Ascending aorta (tissue), 2 donors: ENCODE measurements at regions not wholly inside any gene's neighbourhood (a gene's known extent, or its start where the extent isn't known, plus 50 kb on each side); places are given as distances from the start of the nearest gene placed in this dataset.

Source experiments
- DNase-seq, 2 donors: peaks; one replicate each; pipeline ENCODE4 v3.0.0-alpha.2; 2019; ENCODE audit warnings: low spot score in 2 of 2
- H3K27ac ChIP-seq, 2 donors: fragments of 200-600 bp; sonication (generic); one replicate each; pipeline ENCODE4 v1.5.1; 2016 to 2017; ENCODE audit warnings: mild to moderate bottlenecking in 1 of 2
- H3K27me3 ChIP-seq: fragments of 200-600 bp; sonication (generic); one replicate; pipeline ENCODE4 v1.5.1; 2017
- H3K36me3 ChIP-seq, 2 donors: fragments of 200-600 bp; sonication (generic); one replicate each; pipeline ENCODE4 v1.5.1; 2016
- H3K4me1 ChIP-seq, 2 donors: fragments of 200-600 bp; sonication (generic); one replicate each; pipeline ENCODE4 v1.5.1; 2016 to 2017; ENCODE audit warnings: mild to moderate bottlenecking in 1 of 2
- H3K4me3 ChIP-seq, 2 donors: fragments of 200-600 bp; sonication (generic); one replicate each; pipeline ENCODE4 v1.5.1; 2016 to 2017; ENCODE audit warnings: mild to moderate bottlenecking in 1 of 2
- H3K9me3 ChIP-seq, 2 donors: fragments of 200-600 bp; sonication (generic); one replicate each; pipeline ENCODE4 v1.5.1; 2016
- intact Hi-C: fragments of 100-400 bp; cut with DNase I; formaldehyde crosslinking; loops from one replicate; pipeline ENCODE4 v1.15.1; 2023
- TF ChIP-seq, protein P1 (sequence below), 3 experiments: fragments of 200-600 bp in 2 of 3; fragments of 450-650 bp in 1 of 3; sonication (generic) in 2 of 3; IDR thresholded peaks; one replicate each; pipeline ENCODE4 v1.5.1; 2016 to 2019; ENCODE audit warnings: antibody characterized with exemption in 3 of 3, mild to moderate bottlenecking in 1 of 3, moderate library complexity in 1 of 3

DNA sequence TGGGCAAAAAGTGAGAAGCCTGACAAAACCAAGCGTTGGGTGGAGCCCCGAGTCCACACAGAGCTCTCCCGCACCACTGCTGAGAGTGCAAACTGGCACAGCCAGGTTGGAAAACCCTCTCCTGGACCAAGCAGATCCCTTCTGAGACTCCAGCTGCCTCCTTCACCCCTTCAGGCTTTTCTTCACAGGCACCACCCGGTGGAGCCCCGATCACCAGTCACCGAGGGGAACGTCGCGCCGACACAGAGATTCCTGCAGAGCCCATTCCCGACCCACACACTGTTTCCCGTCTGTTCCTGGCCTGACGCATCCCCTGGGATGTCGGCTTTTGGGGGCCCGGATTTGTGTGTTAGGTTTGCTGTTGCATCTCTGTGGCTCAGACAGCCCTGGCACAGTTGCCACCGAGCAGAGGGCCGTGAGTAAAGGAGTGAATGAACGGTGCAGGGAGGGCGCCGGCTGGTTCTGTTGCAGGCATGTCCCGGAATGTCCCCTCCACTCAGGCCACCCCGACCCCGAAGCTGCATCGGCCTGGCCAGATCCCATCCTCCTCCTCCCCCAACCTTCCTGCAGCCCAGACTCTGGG lies 51.0 kb upstream of the INPP5A start:
- H3K27ac ChIP-seq = no peak overlapping the region
- H3K9me3 ChIP-seq = no peaks in the 10 kb centered on the region
- TF ChIP-seq, protein P1, sequence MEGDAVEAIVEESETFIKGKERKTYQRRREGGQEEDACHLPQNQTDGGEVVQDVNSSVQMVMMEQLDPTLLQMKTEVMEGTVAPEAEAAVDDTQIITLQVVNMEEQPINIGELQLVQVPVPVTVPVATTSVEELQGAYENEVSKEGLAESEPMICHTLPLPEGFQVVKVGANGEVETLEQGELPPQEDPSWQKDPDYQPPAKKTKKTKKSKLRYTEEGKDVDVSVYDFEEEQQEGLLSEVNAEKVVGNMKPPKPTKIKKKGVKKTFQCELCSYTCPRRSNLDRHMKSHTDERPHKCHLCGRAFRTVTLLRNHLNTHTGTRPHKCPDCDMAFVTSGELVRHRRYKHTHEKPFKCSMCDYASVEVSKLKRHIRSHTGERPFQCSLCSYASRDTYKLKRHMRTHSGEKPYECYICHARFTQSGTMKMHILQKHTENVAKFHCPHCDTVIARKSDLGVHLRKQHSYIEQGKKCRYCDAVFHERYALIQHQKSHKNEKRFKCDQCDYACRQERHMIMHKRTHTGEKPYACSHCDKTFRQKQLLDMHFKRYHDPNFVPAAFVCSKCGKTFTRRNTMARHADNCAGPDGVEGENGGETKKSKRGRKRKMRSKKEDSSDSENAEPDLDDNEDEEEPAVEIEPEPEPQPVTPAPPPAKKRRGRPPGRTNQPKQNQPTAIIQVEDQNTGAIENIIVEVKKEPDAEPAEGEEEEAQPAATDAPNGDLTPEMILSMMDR (IDR thresholded peaks at IDR 0.05) = no peak
- H3K36me3 ChIP-seq = no peaks in the 10 kb centered on the region
- H3K27me3 ChIP-seq = no peaks in the 10 kb centered on the region
- no peak overlapping the region for H3K4me3 ChIP-seq
- DNase-seq = no peak
- intact Hi-C loops = no loop called here
- H3K4me1 ChIP-seq = peaks cover 4 to 10% of the 10 kb centered on the region in 2 donors

DNA sequence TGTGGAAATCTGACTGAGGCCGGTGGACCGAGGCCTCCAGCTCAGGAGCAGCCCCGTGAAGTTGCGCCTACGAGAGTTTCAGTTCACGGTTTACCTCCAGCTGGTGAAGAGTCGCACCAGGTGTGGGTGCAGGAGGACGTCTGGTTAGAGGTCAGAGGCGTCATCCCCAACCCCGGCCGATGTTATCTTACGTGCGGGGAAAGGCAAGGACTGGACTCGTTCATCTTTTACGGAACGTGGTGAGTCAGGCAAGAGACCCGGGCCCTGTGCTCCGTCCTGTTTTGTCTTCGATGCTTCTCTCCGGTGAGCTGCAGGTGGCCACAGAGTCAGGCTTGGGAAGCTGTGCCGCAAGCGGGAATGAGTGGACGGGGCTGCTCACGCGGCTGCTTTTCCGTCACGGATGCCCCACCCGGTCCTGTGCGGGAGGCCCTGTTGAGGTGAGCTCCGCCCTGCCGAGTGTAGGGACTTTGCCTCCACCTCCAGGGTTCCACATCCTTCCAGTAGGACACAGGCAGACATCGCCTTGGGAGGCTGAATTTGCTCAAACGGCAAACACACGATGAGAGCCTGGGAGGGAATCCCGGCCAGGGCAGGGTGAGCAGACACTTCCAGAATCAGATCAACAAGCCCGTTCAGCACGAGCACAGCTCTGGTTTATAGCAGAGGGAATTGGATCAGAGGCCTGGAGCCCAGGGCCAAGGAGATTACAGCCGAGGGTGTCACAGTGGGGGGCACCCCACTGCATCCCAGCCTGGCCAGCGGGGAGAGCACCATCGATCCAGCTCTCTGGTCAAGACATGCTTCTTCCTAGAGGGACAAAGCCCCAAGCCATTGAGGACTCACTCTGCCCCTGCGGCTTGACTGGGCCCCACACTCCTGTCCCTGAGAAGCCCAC lies 50.1 kb upstream of the INPP5A start:
- Histone ChIP-seq H3K4me3 (no peak overlapping the region), H3K9me3 (no peaks in the 10 kb centered on the region), H3K27ac (no peak overlapping the region), H3K4me1 (peaks cover 4 to 10% of the 10 kb centered on the region in 2 donors), H3K27me3 (no peaks in the 10 kb centered on the region), H3K36me3 (no peaks in the 10 kb centered on the region)
- intact Hi-C loops = no loop called here
- DNase-seq = no peak
- TF ChIP-seq, protein P1 (IDR thresholded peaks at IDR 0.05) = no peak
